Suprapubic skin (tissue), 4 donors: ENCODE measurements at regions not wholly inside any gene's neighbourhood (a gene's known extent, or its start where the extent isn't known, plus 50 kb on each side); places are given as distances from the start of the nearest gene placed in this dataset.

Experiments used
- EP300 ChIP-seq: sonication (generic); formaldehyde crosslinking; IDR thresholded peaks from one replicate; pipeline ENCODE4 v1.6.1; 2017; ENCODE audit warnings: antibody characterized with exemption
- POLR2AphosphoS5 ChIP-seq, 3 donors: sonication (generic); formaldehyde crosslinking; IDR thresholded peaks; one replicate each; pipeline ENCODE4 v1.6.1; 2017; ENCODE audit warnings: antibody characterized with exemption in 3 of 3
- TF ChIP-seq, protein P1 (sequence below), 2 donors: fragments of 200-600 bp in 1 of 2; fragments of 450-650 bp in 1 of 2; sonication (generic) in 1 of 2; IDR thresholded peaks; one replicate each; pipeline ENCODE4 v1.5.1; 2016 to 2019; ENCODE audit warnings: antibody characterized with exemption in 2 of 2, mild to moderate bottlenecking in 1 of 2, moderate library complexity in 1 of 2

GRCh38 chr14:53790731-53791500 is 165.7 kb downstream of the BMP4 start:
- no peak for TF ChIP-seq POLR2AphosphoS5 (IDR thresholded peaks at IDR 0.05)
- TF ChIP-seq, protein P1, sequence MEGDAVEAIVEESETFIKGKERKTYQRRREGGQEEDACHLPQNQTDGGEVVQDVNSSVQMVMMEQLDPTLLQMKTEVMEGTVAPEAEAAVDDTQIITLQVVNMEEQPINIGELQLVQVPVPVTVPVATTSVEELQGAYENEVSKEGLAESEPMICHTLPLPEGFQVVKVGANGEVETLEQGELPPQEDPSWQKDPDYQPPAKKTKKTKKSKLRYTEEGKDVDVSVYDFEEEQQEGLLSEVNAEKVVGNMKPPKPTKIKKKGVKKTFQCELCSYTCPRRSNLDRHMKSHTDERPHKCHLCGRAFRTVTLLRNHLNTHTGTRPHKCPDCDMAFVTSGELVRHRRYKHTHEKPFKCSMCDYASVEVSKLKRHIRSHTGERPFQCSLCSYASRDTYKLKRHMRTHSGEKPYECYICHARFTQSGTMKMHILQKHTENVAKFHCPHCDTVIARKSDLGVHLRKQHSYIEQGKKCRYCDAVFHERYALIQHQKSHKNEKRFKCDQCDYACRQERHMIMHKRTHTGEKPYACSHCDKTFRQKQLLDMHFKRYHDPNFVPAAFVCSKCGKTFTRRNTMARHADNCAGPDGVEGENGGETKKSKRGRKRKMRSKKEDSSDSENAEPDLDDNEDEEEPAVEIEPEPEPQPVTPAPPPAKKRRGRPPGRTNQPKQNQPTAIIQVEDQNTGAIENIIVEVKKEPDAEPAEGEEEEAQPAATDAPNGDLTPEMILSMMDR (IDR thresholded peaks at IDR 0.05), result no peak
- TF ChIP-seq EP300, result no peak
